ENCODE measurements at regions not wholly inside any gene's neighbourhood (a gene's known extent, or its start where the extent isn't known, plus 50 kb on each side); places are given as distances from the start of the nearest gene placed in this dataset.

DNA sequence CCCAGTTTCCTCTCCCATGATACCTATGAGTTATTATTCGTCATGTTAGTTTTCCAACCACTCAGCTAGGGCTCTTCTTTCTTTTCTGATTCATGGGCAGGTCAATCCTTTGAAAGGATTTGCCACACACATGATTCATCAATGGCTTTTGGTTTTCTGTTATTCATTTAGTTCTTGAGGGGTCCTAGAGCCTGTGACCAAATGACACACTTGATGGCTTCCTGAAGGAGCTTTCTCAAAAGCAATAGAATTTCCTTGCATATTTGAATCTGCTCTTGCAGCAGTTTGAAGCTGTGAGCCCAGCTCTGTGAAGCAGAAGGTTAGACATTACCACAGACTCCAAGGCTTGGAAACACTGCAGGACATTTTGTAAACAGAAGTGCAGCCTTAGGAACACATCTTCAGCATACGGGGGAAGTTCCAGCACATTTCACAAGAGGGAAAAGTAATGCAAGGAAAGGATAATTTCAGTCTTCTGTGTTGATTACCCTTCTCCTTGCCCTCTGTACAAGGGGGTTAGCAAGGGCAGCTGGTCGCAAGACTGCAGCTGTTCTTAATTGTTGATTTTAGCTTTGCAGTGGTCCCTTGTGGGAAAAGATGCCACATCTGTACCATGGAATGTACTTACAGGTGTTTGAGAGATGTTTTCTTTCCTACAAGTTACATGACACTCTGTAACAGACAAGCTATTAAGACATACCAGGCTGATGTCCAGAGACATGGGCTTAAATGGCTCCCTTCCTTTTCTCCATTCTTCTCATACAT lies 338.6 kb downstream of the KCNRG start:
- H3K4me1 Mint-ChIP-seq, result peaks cover 0 to 18% (median 8%) of the 10 kb centered on the region in 7 donors
- ATAC-seq (no peak), DNase-seq (no peak)
- peaks cover 0 to 37% (median 0%) of the 10 kb centered on the region in 5 donors for H3K27me3 Mint-ChIP-seq
- Histone ChIP-seq H3K27ac (ENCODE audit: low read depth, low read length) (no peak overlapping the region), H3K4me1 (ENCODE audit: control insufficient read depth in 2 of 2, insufficient read depth in 2 of 2, low read length in 2 of 2) (peaks cover 0 to 17% of the 10 kb centered on the region in 2 donors), H3K36me3 (ENCODE audit: control insufficient read depth in 2 of 3, insufficient read depth in 3 of 3, low read length in 3 of 3) (no peaks in the 10 kb centered on the region), H3K4me3 (ENCODE audit: low read length) (no peak overlapping the region), H3K27me3 (ENCODE audit: control insufficient read depth in 2 of 2, insufficient read depth in 2 of 2, low read length in 2 of 2) (no peaks in the 10 kb centered on the region), H3K9me3 (ENCODE audit: control insufficient read depth in 2 of 3, low read length in 3 of 3) (no peaks in the 10 kb centered on the region)
- H3K9me3 Mint-ChIP-seq, result peaks cover 0 to 2% (median 0%) of the 10 kb centered on the region in 11 donors
- ChIA-PET POLR2A (no interaction called here), CTCF (no interaction called here)
- intact Hi-C loops (cut with micrococcal nuclease), result no loop called here
- H3K36me3 Mint-ChIP-seq, result no peaks in the 10 kb centered on the region
- no peak overlapping the region for H3K4me3 Mint-ChIP-seq
- H3K27ac Mint-ChIP-seq, result no peak overlapping the region

DNA sequence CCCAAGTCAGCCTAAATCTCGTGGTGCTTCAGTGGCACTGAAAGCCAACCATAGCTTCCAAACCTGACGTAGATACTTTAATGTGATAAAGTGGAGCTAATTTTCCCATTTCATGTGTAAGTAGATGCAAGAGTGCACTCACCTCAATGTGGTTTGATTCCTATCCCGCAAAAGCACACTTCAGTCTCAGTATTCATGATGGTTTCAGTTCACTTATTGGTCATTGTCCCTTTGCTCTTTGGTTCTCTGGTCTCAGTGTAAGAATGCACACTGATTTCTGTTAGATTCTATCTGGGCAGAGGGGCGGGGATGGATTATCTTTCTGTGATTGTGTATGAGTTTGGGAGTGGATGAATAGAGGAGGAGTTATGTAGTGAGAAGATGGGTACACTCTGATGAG lies 340.6 kb downstream of the KCNRG start:
- Mint-ChIP-seq H3K4me3 (peak overlapping the region in 2 of 10 donors; percentile 30 to 57), H3K36me3 (no peaks in the 10 kb centered on the region), H3K4me1 (peaks cover 0 to 18% (median 11%) of the 10 kb centered on the region in 7 donors), H3K27ac (no peak overlapping the region), H3K9me3 (peaks cover 0 to 1% (median 0%) of the 10 kb centered on the region in 11 donors), H3K27me3 (peaks cover 0 to 23% (median 0%) of the 10 kb centered on the region in 5 donors)
- no peaks in the 10 kb centered on the region for H3K36me3 ChIP-seq (ENCODE audit: control insufficient read depth in 2 of 3, insufficient read depth in 3 of 3, low read length in 3 of 3)
- ATAC-seq (no peak), DNase-seq (no peak)
- ChIA-PET POLR2A (no interaction called here), CTCF (no interaction called here)
- no peak overlapping the region for H3K27ac ChIP-seq (ENCODE audit: low read depth, low read length)
- no peaks in the 10 kb centered on the region for H3K9me3 ChIP-seq (ENCODE audit: control insufficient read depth in 2 of 3, low read length in 3 of 3)
- no peaks in the 10 kb centered on the region for H3K27me3 ChIP-seq (ENCODE audit: control insufficient read depth in 2 of 2, insufficient read depth in 2 of 2, low read length in 2 of 2)
- intact Hi-C loops (cut with micrococcal nuclease), result no loop called here
- peaks cover 0 to 17% of the 10 kb centered on the region in 2 donors for H3K4me1 ChIP-seq (ENCODE audit: control insufficient read depth in 2 of 2, insufficient read depth in 2 of 2, low read length in 2 of 2)
- H3K4me3 ChIP-seq (ENCODE audit: low read length), result no peak overlapping the region

DNA sequence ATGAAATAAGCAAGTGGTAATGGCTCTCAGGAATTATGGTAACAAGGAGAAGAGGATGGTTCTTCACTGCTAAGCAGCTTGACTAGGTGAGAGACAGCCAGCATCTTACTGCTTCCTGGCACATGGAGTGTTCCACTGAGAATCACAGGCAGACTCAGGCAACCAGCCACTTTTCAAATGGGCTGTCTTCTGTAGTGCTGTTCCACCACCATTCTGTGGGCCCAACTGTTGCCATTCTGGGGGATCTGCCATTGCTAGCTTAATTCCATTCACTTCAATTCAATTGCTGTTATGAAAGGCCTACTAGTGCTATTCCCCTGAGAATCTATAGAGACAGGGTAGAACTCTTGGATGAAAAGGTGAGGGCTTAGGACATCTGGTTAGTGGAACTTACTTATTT lies 341.9 kb downstream of the KCNRG start:
- ATAC-seq, result no peak
- POLR2A ChIA-PET, result no interaction called here
- Histone ChIP-seq H3K4me1 (ENCODE audit: control insufficient read depth in 2 of 2, insufficient read depth in 2 of 2, low read length in 2 of 2) (peaks cover 0 to 17% of the 10 kb centered on the region in 2 donors), H3K27me3 (ENCODE audit: control insufficient read depth in 2 of 2, insufficient read depth in 2 of 2, low read length in 2 of 2) (no peaks in the 10 kb centered on the region), H3K27ac (ENCODE audit: low read depth, low read length) (no peak overlapping the region), H3K9me3 (ENCODE audit: control insufficient read depth in 2 of 3, low read length in 3 of 3) (no peaks in the 10 kb centered on the region), H3K4me3 (ENCODE audit: low read length) (no peak overlapping the region), H3K36me3 (ENCODE audit: control insufficient read depth in 2 of 3, insufficient read depth in 3 of 3, low read length in 3 of 3) (no peaks in the 10 kb centered on the region)
- CTCF ChIA-PET, result no interaction called here
- H3K36me3 Mint-ChIP-seq, result no peaks in the 10 kb centered on the region
- peaks cover 0 to 16% (median 0%) of the 10 kb centered on the region in 5 donors for H3K27me3 Mint-ChIP-seq
- intact Hi-C loops (cut with micrococcal nuclease), result no loop called here
- H3K9me3 Mint-ChIP-seq, result peaks cover 0 to 2% (median 0%) of the 10 kb centered on the region in 11 donors
- H3K4me1 Mint-ChIP-seq, result peaks cover 6 to 30% (median 18%) of the 10 kb centered on the region in 7 donors
- H3K27ac Mint-ChIP-seq, result no peak overlapping the region
- DNase-seq, result no peak
- H3K4me3 Mint-ChIP-seq, result no peak overlapping the region

DNA sequence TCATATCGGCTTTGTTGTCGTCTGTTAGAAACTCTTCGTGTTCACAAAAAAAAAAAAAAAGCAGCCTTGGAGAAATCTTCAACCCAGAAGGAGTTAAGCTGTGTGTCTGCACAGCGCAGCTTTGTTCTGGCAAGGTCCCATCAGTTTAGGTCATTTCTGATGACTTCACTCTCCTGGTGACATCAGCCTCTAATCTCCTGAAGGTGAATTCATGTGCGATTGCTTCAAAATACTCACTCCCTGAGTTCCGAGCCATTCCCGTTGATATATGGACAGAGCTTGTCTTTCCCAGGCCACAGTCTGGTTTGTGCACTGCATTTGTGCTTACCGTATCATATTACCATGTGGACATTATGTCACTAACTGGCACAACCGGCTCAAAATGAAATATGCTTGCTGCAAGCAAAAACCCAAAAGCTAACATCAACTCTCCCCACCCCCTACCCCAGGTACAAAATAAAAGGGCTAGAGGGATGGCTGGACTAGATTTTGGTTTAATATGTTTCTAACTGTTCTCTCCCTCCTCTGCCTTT lies 342.4 kb downstream of the KCNRG start:
- Histone ChIP-seq H3K4me1 (ENCODE audit: control insufficient read depth in 2 of 2, insufficient read depth in 2 of 2, low read length in 2 of 2) (peaks cover 0 to 17% of the 10 kb centered on the region in 2 donors), H3K36me3 (ENCODE audit: control insufficient read depth in 2 of 3, insufficient read depth in 3 of 3, low read length in 3 of 3) (no peaks in the 10 kb centered on the region), H3K27me3 (ENCODE audit: control insufficient read depth in 2 of 2, insufficient read depth in 2 of 2, low read length in 2 of 2) (no peaks in the 10 kb centered on the region), H3K9me3 (ENCODE audit: control insufficient read depth in 2 of 3, low read length in 3 of 3) (no peaks in the 10 kb centered on the region), H3K27ac (ENCODE audit: low read depth, low read length) (no peak overlapping the region), H3K4me3 (ENCODE audit: low read length) (no peak overlapping the region)
- no peak for DNase-seq
- Mint-ChIP-seq H3K9me3 (peaks cover 0 to 2% (median 0%) of the 10 kb centered on the region in 11 donors), H3K27ac (no peak overlapping the region), H3K4me3 (no peak overlapping the region), H3K36me3 (no peaks in the 10 kb centered on the region), H3K27me3 (peaks cover 0 to 20% (median 0%) of the 10 kb centered on the region in 5 donors), H3K4me1 (peaks cover 6 to 30% (median 18%) of the 10 kb centered on the region in 7 donors)
- no peak for ATAC-seq
- ChIA-PET CTCF (no interaction called here), POLR2A (no interaction called here)
- intact Hi-C loops (cut with micrococcal nuclease), result no loop called here

DNA sequence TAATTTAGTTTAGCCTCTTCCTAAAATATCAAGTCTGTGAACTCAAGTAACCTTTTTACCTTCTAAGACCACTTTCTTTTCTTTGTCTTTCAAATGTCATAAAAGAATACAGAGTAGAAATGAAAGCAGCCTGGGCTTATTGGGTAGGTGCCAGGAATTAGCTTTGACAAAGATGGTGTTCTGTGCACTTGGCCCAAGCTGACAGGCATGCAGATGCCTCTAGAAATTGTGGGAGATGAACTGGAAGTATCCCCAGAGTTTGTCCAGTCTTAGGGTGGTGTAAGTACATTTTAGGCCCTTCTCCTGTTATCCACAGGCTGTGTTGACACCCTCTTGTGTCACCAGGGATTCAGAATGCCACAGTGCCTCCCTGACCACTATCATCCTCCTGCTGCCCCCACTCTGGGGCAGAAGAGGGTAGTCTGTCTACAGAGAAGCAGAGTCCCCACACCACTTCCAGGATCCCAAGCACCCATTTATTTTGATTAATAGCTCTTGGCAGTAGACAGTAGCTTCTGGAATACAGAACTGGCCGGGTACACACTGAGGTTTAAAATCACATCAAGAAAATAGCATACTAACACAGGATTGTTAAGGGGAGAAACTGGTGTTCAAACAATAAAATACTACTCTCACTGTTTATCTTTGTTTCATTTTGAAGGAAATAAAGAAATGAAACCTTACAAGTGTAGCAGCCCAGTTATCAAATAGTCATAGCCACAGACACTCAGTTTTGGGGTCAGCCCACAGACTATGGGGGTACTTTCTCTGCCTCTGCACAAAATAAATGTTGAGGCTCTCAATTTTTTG lies 343.2 kb downstream of the KCNRG start:
- Mint-ChIP-seq H3K9me3 (peaks cover 0 to 2% (median 0%) of the 10 kb centered on the region in 11 donors), H3K27ac (no peak overlapping the region), H3K36me3 (no peaks in the 10 kb centered on the region), H3K27me3 (peaks cover 0 to 16% (median 0%) of the 10 kb centered on the region in 5 donors), H3K4me1 (peaks cover 6 to 30% (median 18%) of the 10 kb centered on the region in 7 donors), H3K4me3 (no peak overlapping the region)
- Histone ChIP-seq H3K36me3 (ENCODE audit: control insufficient read depth in 2 of 3, insufficient read depth in 3 of 3, low read length in 3 of 3) (no peaks in the 10 kb centered on the region), H3K27ac (ENCODE audit: low read depth, low read length) (no peak overlapping the region), H3K4me3 (ENCODE audit: low read length) (no peak overlapping the region), H3K27me3 (ENCODE audit: control insufficient read depth in 2 of 2, insufficient read depth in 2 of 2, low read length in 2 of 2) (no peaks in the 10 kb centered on the region), H3K4me1 (ENCODE audit: control insufficient read depth in 2 of 2, insufficient read depth in 2 of 2, low read length in 2 of 2) (peaks cover 0 to 17% of the 10 kb centered on the region in 2 donors), H3K9me3 (ENCODE audit: control insufficient read depth in 2 of 3, low read length in 3 of 3) (no peaks in the 10 kb centered on the region)
- ATAC-seq (no peak), DNase-seq (no peak)
- CTCF ChIA-PET, result no interaction called here
- POLR2A ChIA-PET, result no interaction called here
- intact Hi-C loops (cut with micrococcal nuclease), result no loop called here

DNA sequence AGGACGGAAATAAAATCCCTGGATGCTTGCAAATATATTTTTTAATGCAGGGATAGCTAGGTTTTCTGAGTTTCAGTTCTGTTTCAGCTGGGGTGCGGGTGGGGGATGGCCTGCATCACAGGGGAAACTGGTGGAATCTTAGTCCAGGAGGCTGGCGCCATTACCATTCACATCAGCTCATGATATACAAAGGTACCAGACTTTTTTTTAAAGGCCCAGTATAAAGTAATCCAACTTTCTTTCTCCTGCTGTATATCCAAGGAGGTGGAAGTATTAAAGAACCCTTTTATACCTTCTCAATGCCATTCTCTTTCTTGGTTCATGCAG lies 343.8 kb downstream of the KCNRG start:
- Mint-ChIP-seq H3K27me3 (peaks cover 0 to 17% (median 0%) of the 10 kb centered on the region in 5 donors), H3K4me3 (no peak overlapping the region), H3K9me3 (peaks cover 0 to 2% (median 0%) of the 10 kb centered on the region in 11 donors), H3K4me1 (peaks cover 6 to 30% (median 18%) of the 10 kb centered on the region in 7 donors), H3K27ac (no peak overlapping the region), H3K36me3 (peaks cover 0 to 1% (median 0%) of the 10 kb centered on the region in 5 donors)
- peaks cover 0 to 17% of the 10 kb centered on the region in 2 donors for H3K4me1 ChIP-seq (ENCODE audit: control insufficient read depth in 2 of 2, insufficient read depth in 2 of 2, low read length in 2 of 2)
- intact Hi-C loops (cut with micrococcal nuclease), result no loop called here
- CTCF ChIA-PET, result no interaction called here
- H3K27ac ChIP-seq (ENCODE audit: low read depth, low read length), result no peak overlapping the region
- ATAC-seq (no peak), DNase-seq (no peak)
- POLR2A ChIA-PET, result no interaction called here
- no peak overlapping the region for H3K4me3 ChIP-seq (ENCODE audit: low read length)
- H3K9me3 ChIP-seq (ENCODE audit: control insufficient read depth in 2 of 3, low read length in 3 of 3), result no peaks in the 10 kb centered on the region
- H3K36me3 ChIP-seq (ENCODE audit: control insufficient read depth in 2 of 3, insufficient read depth in 3 of 3, low read length in 3 of 3), result no peaks in the 10 kb centered on the region
- no peaks in the 10 kb centered on the region for H3K27me3 ChIP-seq (ENCODE audit: control insufficient read depth in 2 of 2, insufficient read depth in 2 of 2, low read length in 2 of 2)

Measured in naive thymus-derived CD4-positive, alpha-beta T cell (primary cell).